MM.1S (cell line): ENCODE measurements at regions not wholly inside any gene's neighbourhood (a gene's known extent, or its start where the extent isn't known, plus 50 kb on each side); places are given as distances from the start of the nearest gene placed in this dataset.

ENCODE experiments used
- DNase-seq: peaks from one replicate; pipeline ENCODE4 v3.0.0-alpha.2; 2015
- H2AFZ ChIP-seq: fragments of 300-600 bp; sonication (generic); 2 replicates; pipeline ENCODE4 v1.6.0; 2016; ENCODE audit warnings: antibody characterized with exemption, low read length
- H3F3A ChIP-seq: fragments of 300-600 bp; sonication (generic); 2 replicates; pipeline ENCODE4 v1.6.1; 2016; ENCODE audit warnings: mild to moderate bottlenecking, antibody characterized with exemption, low read length, moderate library complexity, mixed read lengths; ENCODE audit not compliant: insufficient read depth
- H3K27ac ChIP-seq: fragments of 300-600 bp; sonication (generic); 2 replicates; pipeline ENCODE4 v1.5.1; 2016; ENCODE audit warnings: mild to moderate bottlenecking, low read length
- H3K27me3 ChIP-seq: fragments of 300-600 bp; sonication (generic); replicated peaks from 2 replicates; pipeline ENCODE4 v1.6.0; 2016; ENCODE audit warnings: low read length; ENCODE audit not compliant: insufficient read depth
- H3K36me3 ChIP-seq: fragments of 300-600 bp; sonication (generic); replicated peaks from 2 replicates; pipeline ENCODE4 v1.6.1; 2016; ENCODE audit warnings: mild to moderate bottlenecking, low read length, mixed read lengths; ENCODE audit not compliant: insufficient read depth
- H3K4me1 ChIP-seq: fragments of 300-600 bp; sonication (generic); 2 replicates; pipeline ENCODE4 v1.6.1; 2016; ENCODE audit warnings: low read length, mixed read lengths
- H3K4me2 ChIP-seq: fragments of 300-600 bp; sonication (generic); 2 replicates; pipeline ENCODE4 v1.6.0; 2016; ENCODE audit warnings: low read depth, low read length
- H3K4me3 ChIP-seq: fragments of 300-600 bp; sonication (generic); 2 replicates; pipeline ENCODE4 v1.5.1; 2016; ENCODE audit warnings: low read length, mixed read lengths
- H3K79me2 ChIP-seq: fragments of 300-600 bp; sonication (generic); 2 replicates; pipeline ENCODE4 v1.6.1; 2016; ENCODE audit warnings: mixed run types, low read length, mixed read lengths
- H3K9ac ChIP-seq: fragments of 300-600 bp; sonication (generic); 2 replicates; pipeline ENCODE4 v1.6.1; 2016; ENCODE audit warnings: low read length, mixed read lengths
- H3K9me2 ChIP-seq: fragments of 300-600 bp; sonication (generic); replicated peaks from 2 replicates; pipeline ENCODE4 v1.6.1; 2016; ENCODE audit warnings: mild to moderate bottlenecking, low read length, mixed read lengths; ENCODE audit not compliant: insufficient read depth
- H3K9me3 ChIP-seq: fragments of 300-600 bp; sonication (generic); replicated peaks from 2 replicates; pipeline ENCODE4 v1.6.1; 2016; ENCODE audit warnings: mild to moderate bottlenecking, low read length, mixed read lengths; ENCODE audit not compliant: insufficient read depth
- H4K20me1 ChIP-seq: fragments of 300-600 bp; sonication (generic); 2 replicates; pipeline ENCODE4 v1.6.1; 2016; ENCODE audit warnings: mild to moderate bottlenecking, low read length, moderate library complexity, mixed read lengths; ENCODE audit not compliant: insufficient read depth
- CTCF ChIP-seq: fragments of 300-600 bp; sonication (generic); IDR thresholded peaks from 2 replicates; pipeline ENCODE4 v1.5.1; 2016; ENCODE audit warnings: antibody characterized with exemption, low read length, mixed read lengths
- EZH2 ChIP-seq: fragments of 300-600 bp; sonication (generic); optimal IDR thresholded peaks from 2 replicates; pipeline ENCODE3; 2017; ENCODE audit warnings: low read depth, mild to moderate bottlenecking, antibody characterized with exemption, low read length, mixed read lengths
- EZH2phosphoT487 ChIP-seq: fragments of 300-600 bp; sonication (generic); IDR thresholded peaks from 2 replicates; pipeline ENCODE4 v1.6.1; 2018; ENCODE audit warnings: antibody characterized with exemption, low read length

GRCh38 chr5:3026099-3026498 lies 274.6 kb upstream of the IRX2 start:
- H3K9me2 ChIP-seq = no peaks in the 10 kb centered on the region
- H3K27ac ChIP-seq = no peak overlapping the region
- H2AFZ ChIP-seq = no peak overlapping the region
- H3K27me3 ChIP-seq = no peaks in the 10 kb centered on the region
- no peak overlapping the region for H3K4me3 ChIP-seq
- no peaks in the 10 kb centered on the region for H3K4me1 ChIP-seq
- H3K9me3 ChIP-seq = no peaks in the 10 kb centered on the region
- no peaks in the 10 kb centered on the region for H3F3A ChIP-seq
- no peak overlapping the region for H3K4me2 ChIP-seq
- no peak for TF ChIP-seq CTCF
- TF ChIP-seq EZH2phosphoT487 = no peak
- no peak for TF ChIP-seq EZH2
- H3K9ac ChIP-seq = no peak overlapping the region
- no peaks in the 10 kb centered on the region for H3K79me2 ChIP-seq
- DNase-seq = no peak
- H3K36me3 ChIP-seq = no peaks in the 10 kb centered on the region
- no peaks in the 10 kb centered on the region for H4K20me1 ChIP-seq

GRCh38 chr5:3025392-3025791 lies 273.9 kb upstream of the IRX2 start:
- Histone ChIP-seq H4K20me1 (no peaks in the 10 kb centered on the region), H3K9me3 (no peaks in the 10 kb centered on the region), H3K4me3 (no peak overlapping the region), H2AFZ (no peak overlapping the region), H3K36me3 (no peaks in the 10 kb centered on the region), H3K4me1 (no peaks in the 10 kb centered on the region), H3K9me2 (no peaks in the 10 kb centered on the region), H3K27me3 (no peaks in the 10 kb centered on the region), H3K9ac (no peak overlapping the region), H3K4me2 (no peak overlapping the region), H3K79me2 (no peaks in the 10 kb centered on the region), H3F3A (no peaks in the 10 kb centered on the region), H3K27ac (no peak overlapping the region)
- DNase-seq = no peak
- TF ChIP-seq CTCF (no peak), EZH2 (no peak), EZH2phosphoT487 (no peak)

GRCh38 chr5:3024976-3025375 lies 273.5 kb upstream of the IRX2 start:
- Histone ChIP-seq H3K4me2 (no peak overlapping the region), H3K27me3 (no peaks in the 10 kb centered on the region), H3K36me3 (no peaks in the 10 kb centered on the region), H3F3A (no peaks in the 10 kb centered on the region), H4K20me1 (no peaks in the 10 kb centered on the region), H3K79me2 (no peaks in the 10 kb centered on the region), H3K27ac (no peak overlapping the region), H3K9ac (no peak overlapping the region), H3K4me1 (no peaks in the 10 kb centered on the region), H3K9me3 (no peaks in the 10 kb centered on the region), H2AFZ (no peak overlapping the region), H3K4me3 (no peak overlapping the region), H3K9me2 (no peaks in the 10 kb centered on the region)
- DNase-seq = no peak
- TF ChIP-seq EZH2phosphoT487 (no peak), CTCF (no peak)

- H3K27me3 ChIP-seq = no peaks in the 10 kb centered on the region
- no peaks in the 10 kb centered on the region for H3F3A ChIP-seq
- no peaks in the 10 kb centered on the region for H4K20me1 ChIP-seq
- H3K9me3 ChIP-seq = no peaks in the 10 kb centered on the region
- H3K9ac ChIP-seq = no peak overlapping the region
- H3K4me2 ChIP-seq = no peak overlapping the region
- H3K9me2 ChIP-seq = no peaks in the 10 kb centered on the region
- no peak for DNase-seq
- no peak overlapping the region for H3K4me3 ChIP-seq
- H3K79me2 ChIP-seq = no peaks in the 10 kb centered on the region
- H3K27ac ChIP-seq = no peak overlapping the region
- H2AFZ ChIP-seq = no peak overlapping the region
- H3K4me1 ChIP-seq = no peaks in the 10 kb centered on the region
- H3K36me3 ChIP-seq = no peaks in the 10 kb centered on the region
- TF ChIP-seq EZH2 (no peak), EZH2phosphoT487 (no peak), CTCF (no peak)
These were observed 273.1 kb upstream of the IRX2 start for GRCh38 chr5:3024554-3024953.
